GM21576 (cell line): ENCODE measurements at regions not wholly inside any gene's neighbourhood (a gene's known extent, or its start where the extent isn't known, plus 50 kb on each side); places are given as distances from the start of the nearest gene placed in this dataset.
"Not testable (repeated sequence)": the region's sequence is repeated elsewhere in the genome, so short reads cannot be mapped to it uniquely, and the experiment has no call there.

Source experiments
- ATAC-seq: cut with Tn5 transposase; IDR thresholded peaks from one replicate; pipeline ENCODE4 v1.9.1; 2021; ENCODE audit warnings: mild to moderate bottlenecking, moderate library complexity; ENCODE audit not compliant: unreplicated experiment

DNA sequence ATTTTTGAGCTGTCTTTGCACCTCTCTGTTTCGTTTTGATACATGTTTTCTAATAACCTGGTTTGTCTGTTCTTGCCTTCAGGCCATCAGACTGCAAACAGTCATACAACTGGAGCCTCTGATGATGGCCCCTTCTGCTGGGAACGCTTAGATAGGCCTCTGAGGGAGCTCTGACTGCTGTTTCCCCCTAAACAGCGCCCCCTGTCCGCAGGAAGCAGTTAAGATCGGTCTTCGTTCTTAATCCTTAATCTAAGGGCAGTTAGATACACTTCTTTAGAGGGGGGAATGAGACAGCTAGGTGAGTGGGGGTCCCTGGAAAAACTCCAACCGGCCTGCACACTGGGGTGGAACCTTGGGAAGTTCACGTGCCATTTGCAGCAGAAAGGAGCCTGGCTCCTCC lies 1338.8 kb upstream of the SEL1L start:
- no peak for ATAC-seq

DNA sequence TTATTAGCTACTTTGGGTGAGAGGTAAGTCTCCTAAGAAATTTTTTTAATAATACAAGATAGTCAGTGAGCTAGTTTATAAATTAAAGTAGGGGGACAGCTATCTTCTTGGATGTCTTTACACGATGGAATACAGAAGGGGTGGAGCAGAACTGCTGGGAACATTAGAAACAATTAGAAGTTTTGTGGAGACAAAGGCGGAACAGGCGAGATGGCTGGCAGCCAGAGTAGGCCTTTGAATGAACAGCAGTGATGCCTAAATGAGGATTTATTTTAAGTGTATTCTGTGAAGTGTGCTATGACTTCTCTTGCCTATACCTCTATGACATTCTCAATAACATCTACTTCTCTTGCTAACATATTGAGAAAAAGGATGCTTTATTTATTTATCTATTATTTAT lies 1345.3 kb upstream of the SEL1L start:
- no peak for ATAC-seq

DNA sequence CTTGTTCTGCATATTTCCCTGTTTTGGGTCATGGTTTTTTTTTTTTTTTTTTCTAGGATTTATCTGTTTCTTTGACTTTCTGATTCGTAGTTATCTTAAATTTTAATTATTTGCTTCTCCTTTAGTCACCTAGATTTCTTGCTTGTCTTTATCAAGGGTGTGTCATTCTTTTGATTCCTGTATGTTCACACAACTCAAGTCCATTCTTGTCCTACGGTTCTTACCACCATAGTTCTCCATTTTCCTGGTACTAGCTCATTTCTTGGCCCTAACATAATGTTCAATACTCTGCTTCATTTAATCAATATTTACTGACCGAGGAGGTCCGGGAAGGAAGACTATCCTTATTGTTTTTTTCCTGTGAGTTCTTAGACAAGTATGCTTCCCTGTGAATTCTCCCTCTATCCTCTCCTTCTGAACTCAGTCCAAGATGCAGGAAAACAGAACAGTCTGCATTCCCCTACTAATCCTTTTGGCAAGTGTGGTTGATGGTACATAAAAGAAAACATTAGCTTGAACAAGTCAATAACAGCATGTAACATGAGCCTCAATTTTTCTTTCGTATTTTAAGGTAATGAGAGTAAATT lies 1346.4 kb upstream of the SEL1L start:
- ATAC-seq, result no peak

DNA sequence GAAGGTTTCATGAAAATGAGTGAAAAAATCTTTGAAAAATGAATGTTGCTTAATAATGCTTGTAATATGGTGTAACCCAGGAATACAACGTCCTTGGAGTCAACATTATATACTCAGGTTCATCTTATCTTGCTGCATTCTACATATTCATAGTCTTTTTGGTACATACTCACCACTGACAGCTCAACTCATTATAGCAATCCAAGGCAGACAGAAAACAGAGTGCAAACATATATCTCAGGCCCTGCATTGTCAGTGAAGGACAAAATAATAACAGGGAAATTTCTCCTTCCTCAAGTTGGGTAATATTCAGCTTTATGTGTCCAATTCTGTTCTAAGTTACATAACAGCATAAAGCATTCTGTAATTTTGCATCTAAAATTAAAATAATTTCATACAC lies 1353.0 kb upstream of the SEL1L start:
- no peak for ATAC-seq

DNA sequence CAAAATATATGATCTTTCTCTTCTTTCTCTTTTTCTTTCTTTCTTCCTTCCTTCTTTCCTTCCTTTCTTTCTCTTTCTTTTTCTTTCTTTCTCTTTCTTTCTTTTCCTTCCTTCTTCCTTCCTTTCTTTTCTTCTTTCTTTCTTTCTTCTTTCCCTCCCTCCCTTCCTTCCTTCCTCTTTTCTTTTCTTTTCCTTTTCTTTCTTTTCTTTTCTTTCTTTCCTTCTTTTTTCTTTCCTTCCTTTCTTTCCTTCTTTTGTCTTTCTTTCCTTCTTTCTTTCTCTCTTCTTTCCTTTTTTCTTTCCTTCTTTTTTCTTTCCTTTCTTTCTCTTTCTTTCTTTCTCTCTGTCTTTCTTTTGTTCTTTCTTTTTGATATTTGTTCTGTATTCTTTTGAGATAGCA lies 1356.0 kb upstream of the SEL1L start:
- ATAC-seq, result no peak

DNA sequence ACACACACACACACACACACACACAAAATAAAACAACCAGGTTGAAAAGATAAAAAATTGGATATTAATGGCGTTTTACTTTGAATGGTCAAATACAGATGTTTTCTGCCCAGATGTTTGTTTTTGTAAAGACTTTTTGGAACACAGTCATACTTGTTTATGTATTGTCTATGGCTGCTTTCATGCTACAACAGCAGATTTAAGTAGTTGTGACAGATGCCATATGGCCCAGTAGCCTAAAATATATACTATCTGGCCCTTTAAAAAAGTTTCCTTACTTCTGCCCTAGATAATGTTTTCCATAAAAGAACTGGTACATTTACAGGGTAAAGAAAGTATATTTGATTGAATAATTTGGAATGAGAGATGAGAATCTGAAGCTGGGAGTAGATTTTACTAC lies 1362.8 kb upstream of the SEL1L start:
- no peak for ATAC-seq

DNA sequence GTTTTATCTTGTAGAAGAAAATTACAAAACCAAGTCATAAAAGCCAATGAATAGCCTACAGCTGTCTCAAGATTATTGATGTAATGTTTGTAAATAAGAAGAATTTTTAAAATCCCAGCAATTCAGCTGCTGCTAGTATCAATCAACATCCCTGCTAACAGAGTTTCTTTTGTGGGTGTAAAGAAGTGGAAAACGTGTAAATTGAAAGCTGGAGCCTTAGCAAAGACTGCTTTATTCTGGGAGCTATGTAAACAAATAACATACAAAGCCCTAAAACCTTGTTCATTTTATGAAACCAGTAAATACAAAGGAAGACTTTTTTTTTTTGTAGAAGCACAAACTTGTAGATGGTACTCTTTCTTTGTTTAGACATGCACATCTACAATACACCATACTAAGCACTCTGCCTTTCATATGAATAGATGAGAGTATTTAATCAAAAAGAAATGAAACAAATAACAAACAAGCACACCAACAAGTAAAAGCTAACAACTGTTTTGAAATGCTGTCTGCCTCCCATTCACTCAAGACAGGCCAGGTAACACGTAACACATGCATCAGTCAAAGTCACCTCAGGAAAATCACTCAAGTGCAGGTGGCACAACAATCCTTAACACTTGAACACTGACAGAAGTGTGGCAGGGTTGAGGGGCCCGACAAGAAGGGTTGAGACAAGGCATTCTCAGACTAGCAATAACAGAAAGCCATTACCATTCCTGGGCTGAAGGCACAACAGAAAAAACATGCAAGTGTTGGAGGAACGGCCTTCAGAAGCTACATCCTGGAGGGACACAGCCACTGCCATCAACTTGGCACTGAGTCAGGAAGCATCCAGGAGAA lies 1364.0 kb upstream of the SEL1L start:
- ATAC-seq, result no peak

DNA sequence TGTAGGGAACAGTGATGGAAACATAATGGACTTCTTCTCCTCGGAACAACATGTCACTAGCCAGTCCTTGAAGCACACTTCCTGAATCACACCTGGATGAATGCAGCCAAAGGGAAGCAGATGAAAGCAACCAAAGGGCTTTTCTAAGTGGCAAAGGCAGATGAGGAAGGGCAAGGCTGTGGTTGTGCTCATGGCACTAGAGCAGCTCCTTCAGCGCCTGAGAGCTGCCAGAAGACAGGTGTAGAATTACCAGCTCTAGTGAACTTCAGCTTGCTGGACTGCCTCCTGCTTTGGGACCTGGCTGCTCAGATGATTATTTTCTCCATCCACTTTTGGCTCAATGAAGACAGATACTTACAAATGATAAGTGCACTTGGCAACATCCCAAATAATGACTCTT lies 1372.1 kb upstream of the SEL1L start:
- ATAC-seq, result no peak

DNA sequence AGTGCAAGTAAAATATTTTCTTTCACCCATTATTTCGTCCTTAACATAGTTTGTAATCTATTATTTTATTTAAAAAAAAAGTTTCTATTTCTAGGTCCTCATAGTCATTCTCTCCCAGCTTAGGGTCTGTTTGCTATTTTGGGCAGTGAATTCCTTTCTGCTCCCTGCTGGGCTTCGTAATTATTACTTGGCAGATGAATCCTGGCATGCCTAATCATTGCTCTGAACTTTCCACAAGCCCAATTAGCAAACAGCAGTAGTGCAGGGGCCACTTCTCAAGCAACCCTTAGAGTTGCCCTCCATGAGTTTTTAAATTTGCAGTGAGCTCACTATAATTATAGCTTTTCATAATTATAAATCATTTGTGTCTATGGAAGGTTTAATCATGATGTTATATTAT lies 1378.3 kb upstream of the SEL1L start:
- ATAC-seq, result no peak

DNA sequence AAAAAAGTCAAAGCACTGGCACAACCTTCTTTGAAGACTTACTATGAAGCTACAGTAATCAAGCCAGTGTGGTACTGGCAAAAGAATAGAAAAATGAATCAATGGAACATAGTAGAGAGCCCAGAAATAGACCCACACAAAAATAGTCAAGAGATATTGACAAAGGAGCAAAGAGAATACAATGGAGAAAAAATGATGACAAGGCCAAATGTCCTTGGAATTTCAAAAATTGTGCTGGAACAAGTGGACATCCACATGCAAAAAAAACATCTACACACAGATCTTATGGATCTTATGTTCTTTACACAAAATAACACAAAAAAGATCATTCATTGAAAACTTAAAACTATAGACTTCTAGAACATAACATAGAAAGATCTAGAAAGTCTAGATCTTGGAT lies 1379.7 kb upstream of the SEL1L start:
- ATAC-seq, result no peak

DNA sequence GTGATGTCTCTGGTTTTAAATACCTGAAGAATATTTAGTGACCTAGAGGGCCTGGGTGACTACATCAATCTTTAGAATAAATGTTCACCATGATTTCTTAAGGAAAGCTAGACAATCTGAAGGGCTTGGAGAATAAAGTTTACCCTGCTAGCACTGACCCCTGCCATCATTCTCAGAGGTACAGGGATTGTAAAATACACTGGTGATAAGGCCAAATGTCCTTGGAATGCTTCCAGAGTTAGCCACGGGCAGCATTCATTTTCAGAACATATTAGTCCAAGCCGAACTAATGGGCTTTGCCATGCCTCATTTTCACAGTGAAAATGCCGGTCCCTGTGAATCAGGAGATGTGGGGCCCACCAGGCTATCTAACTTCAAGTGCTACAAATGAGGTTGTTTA lies 1381.7 kb upstream of the SEL1L start:
- no peak for ATAC-seq

DNA sequence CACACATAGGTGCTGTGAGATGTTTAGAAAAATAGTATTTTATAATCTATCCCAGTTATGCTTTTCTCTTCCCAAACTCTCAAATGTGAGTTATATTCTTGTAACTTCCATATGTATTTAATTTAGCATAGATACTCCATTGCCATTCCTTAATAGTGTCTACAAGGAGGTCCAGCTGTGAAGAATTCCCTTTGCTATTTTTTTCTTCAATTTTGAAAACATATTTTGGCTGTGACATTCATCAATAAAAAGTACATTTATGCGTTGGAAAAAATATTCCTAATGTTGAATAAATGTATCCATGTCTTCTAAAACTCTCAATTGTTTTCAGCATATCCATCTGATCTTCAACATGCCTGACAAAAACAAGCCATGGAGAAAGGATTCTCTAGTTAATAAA lies 1402.0 kb upstream of the SEL1L start:
- no peak for ATAC-seq

DNA sequence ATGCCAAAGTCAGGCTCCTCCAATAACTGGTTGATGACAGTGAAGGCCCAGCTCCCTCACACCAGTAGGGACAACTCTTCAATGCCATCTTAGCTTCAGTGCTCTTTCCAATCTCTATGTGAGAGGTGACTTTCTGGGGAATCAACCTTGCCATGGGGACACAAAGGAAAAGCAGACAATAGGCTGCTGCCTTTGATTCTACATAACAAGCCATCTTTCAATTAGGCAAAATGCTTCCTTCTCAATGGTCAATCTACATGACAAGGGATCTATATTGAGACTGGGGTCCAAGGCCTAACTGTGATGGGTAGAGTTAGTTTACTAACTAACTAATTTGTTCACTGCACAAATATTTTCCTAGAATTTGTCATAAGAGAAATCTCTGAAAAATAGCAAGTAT lies 1417.5 kb upstream of the SEL1L start:
- ATAC-seq, result no peak

DNA sequence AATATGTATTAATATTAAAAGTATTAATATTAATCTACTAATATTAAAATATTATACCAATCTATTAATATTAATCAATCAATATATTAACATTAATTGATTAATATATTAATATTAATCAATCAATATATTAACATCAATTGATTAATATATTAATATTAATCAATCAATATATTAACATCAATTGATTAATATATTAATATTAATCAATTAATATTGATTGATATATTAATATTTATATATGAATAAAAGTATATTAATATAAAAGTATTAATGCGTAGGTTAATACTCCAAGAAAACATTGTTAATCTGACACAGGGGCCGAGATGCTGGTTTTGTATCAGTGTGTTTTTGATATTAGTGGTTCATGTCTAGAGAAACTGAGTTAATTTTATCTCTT lies 1430.1 kb upstream of the SEL1L start:
- ATAC-seq, result no peak

DNA sequence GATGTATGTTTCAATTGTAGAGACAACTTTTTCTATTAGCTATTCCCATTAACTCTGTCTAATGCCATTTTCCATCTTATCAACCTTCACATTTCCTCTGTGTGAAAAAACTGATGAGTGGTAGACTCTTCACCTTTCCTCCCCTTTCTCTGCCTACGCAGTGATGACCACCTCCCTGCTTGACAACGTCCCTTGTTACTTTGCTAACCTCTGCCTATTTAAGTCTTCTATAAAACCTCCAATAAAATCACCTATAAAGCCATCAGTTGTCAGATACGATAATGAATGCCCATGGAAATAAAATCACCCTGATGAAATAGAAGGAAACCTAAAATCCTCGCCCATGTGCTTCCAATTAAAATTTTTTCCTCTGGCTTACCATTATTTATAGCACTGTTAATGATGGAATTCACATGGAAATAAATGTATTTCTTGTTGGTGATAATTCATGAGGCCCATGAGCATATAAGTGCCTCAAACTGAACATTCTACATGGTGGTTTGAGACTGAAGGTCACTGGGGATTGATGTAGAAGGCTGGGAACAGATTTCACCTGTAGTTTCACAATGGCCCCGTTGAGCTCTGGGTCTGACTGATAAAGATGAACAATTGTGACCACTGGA lies 1454.0 kb upstream of the SEL1L start:
- ATAC-seq, result no peak

DNA sequence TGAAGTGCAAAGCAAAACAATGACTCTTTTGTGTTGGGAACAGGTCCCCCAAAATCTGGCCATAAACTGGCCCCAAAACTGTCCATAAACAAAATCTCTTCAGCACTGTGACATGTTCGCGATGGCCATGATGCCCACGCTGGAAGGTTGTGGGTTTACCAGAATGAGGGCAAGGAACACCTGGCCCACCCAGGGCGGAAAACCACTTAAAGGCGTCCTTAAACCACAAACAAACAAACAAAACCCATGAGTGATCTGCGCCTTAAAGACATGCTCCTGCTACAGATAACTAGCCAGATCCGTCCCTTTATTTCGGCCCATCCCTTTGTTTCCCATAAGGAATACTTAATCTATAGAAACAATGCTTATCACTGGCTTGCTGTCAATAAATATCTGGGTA lies 1460.9 kb upstream of the SEL1L start:
- not testable (repeated sequence) for ATAC-seq

DNA sequence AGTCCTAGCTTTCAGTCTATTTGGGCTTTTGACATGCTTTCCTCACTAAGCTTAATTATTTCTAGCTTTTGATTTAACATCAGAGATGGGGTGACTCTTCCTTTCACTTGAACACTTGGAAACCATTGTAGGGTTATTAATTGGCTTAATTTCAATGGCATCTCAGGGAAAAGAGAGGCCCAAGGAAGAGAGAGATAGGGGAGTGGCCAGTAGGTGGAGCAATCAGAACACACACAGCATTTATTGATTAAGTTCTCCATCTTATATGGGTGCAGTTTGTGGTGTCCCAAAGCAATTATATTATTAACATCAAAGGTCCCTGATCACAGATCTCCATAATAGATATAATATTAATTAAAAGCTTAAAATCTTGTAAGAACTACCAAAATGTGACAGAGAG lies 1466.1 kb upstream of the SEL1L start:
- no peak for ATAC-seq

DNA sequence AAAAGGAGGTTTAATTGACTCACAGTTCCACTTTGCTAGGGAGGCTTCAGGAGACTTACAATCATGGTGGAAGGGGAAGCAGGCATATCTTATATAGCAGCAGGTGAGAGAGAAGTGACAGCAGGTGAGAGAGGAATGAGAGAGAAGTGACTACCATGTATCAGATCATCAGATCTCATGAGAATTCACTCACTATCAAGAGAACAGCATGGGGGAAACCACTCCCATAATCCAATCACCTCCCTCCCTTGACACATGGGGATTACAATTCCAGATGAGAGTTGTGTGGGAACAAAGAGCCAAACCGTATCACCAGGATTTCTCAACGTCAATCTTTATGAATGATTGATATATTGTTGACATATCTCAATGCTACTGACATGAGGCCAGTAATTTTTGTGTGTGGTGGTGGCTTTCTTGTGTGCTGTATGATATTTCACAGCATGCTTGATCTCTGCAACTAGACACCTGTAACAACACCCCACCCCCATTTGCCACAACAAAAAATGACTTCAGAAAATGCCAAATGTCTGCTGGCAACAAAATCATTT lies 1470.9 kb upstream of the SEL1L start:
- ATAC-seq, result no peak

DNA sequence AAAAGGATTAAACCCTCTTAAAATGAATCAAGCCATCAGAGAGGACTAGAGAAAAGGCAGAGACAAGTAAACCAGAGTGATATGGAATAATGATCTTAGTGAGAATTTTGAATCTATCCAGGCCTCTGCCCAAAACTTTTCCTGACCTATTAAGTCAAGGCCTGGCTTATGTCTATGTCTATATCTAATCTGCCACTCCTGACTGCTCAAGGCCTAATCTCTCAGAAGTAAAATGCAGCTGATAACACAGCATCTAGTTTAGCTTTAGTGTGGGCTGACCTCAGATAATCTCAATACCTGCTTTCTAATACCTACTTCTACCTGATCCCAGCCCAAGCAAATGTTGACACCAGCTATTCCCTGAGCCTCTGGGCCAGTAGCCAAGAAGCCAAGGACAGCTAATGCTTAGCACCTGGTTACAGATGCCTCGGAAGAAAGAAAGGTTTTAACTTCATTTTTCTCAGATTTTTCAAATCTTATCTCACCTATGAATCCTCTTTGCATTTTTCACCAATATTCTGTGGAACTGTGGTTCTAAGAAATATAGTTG lies 1472.5 kb upstream of the SEL1L start:
- ATAC-seq, result no peak

DNA sequence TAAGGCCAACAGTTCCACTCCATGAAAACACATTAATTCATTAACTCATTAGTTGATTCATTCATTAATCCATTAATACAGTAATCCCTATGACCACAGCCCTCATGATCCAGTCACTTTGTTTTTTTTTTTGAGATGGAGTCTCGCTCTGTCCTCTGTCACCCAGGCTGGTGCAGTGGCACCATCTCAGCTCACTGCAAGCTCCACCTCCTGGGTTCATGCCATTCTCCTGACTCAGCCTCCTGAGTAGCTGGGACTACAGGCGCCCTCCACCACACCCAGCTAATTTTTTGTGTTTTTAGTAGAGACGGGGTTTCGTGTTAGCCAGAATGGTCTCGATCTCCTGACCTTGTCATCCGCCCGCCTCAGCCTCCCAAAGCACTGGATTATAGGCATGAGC lies 1473.4 kb upstream of the SEL1L start:
- ATAC-seq, result not testable (repeated sequence)

DNA sequence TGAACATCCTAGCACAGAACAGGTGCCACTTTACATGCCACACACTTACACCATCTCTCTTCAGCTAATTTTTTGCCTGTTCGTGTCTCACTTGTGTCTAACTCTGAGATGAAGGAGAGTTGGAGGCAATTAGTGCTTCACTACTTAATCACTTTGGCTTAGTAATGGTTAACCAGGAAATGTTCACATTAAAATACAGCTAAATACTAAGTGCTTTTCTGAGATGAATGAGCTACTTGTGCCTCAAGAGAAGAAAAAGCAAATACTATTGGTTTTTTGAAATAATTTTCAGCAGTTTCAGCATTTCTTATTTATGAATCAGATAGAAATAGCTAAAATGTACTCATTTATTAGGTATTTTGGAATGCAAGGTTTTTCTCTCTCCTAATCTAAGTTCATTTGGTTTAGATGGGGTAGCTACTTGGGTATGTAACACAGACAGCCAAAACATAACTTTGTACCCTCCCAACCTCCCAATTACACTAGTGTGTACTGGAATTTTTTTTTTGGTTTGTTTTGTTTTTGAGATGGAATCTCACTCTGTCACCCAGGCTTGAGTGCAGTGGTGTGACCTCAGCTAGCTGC lies 1474.1 kb upstream of the SEL1L start:
- ATAC-seq, result no peak
